ENCODE measurements at regions not wholly inside any gene's neighbourhood (a gene's known extent, or its start where the extent isn't known, plus 50 kb on each side); places are given as distances from the start of the nearest gene placed in this dataset.

DNA sequence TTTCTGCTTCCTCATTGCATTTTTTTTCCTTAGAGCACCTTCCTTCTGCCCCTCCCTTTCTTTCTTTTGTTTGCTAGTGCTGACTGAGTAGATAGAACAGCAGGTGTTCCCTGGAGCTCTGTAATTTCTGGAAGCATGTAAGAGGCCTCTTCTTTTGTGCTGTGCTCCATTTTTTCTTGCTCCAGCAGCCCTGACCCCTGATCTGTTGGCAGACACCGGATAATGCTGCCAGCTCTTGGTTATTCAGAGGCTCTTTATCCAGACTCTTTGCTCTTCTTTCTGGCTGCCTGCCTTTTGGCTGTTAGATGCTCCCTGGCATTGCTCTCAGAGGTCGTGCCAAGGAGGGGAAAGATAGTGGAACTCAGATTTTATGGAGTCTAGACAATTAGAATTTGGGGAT is 104.4 kb upstream of the RBMS3 start:
- TF ChIP-seq EZH2phosphoT487 (IDR thresholded peaks at IDR 0.05) (no peak), EZH2 (IDR thresholded peaks at IDR 0.05) (no peak)
- TF ChIP-seq, protein P1, sequence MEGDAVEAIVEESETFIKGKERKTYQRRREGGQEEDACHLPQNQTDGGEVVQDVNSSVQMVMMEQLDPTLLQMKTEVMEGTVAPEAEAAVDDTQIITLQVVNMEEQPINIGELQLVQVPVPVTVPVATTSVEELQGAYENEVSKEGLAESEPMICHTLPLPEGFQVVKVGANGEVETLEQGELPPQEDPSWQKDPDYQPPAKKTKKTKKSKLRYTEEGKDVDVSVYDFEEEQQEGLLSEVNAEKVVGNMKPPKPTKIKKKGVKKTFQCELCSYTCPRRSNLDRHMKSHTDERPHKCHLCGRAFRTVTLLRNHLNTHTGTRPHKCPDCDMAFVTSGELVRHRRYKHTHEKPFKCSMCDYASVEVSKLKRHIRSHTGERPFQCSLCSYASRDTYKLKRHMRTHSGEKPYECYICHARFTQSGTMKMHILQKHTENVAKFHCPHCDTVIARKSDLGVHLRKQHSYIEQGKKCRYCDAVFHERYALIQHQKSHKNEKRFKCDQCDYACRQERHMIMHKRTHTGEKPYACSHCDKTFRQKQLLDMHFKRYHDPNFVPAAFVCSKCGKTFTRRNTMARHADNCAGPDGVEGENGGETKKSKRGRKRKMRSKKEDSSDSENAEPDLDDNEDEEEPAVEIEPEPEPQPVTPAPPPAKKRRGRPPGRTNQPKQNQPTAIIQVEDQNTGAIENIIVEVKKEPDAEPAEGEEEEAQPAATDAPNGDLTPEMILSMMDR (IDR thresholded peaks at IDR 0.05): no peak
